PC-9 (cell line): ENCODE measurements at regions not wholly inside any gene's neighbourhood (a gene's known extent, or its start where the extent isn't known, plus 50 kb on each side); places are given as distances from the start of the nearest gene placed in this dataset.

ENCODE experiments used
- EZH2 ChIP-seq: fragments of 200-600 bp; sonication (generic); IDR thresholded peaks from 2 replicates; pipeline ENCODE4 v1.8.0; 2017; ENCODE audit warnings: antibody characterized with exemption, low read depth
- TF ChIP-seq, protein P1 (sequence below): fragments of 200-600 bp; sonication (generic); conservative IDR thresholded peaks from 2 replicates; pipeline ENCODE4 v1.6.1; 2017; ENCODE audit warnings: mixed run types, antibody characterized with exemption, mild to moderate bottlenecking, moderate library complexity

DNA sequence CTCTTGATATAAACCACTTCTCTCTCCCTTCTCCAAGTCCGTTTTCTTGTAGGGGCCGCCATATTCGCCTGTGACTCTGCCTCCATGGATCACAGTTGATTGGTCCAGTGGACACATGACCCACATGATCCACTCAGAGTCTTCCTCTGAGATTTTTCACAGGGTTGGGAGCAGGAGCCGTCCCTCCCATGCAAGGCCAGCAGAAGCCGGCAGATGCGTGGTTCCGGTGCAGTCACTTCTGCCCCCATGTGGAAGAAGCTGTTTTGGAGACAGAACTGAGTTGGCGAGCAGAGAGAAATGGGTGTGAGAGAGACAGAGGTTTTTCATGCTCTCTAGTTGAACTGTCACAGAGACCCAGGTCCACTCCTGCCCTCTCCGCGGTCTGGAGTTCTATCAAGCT is 83.3 kb downstream of the C16orf95 start:
- TF ChIP-seq, protein P1, sequence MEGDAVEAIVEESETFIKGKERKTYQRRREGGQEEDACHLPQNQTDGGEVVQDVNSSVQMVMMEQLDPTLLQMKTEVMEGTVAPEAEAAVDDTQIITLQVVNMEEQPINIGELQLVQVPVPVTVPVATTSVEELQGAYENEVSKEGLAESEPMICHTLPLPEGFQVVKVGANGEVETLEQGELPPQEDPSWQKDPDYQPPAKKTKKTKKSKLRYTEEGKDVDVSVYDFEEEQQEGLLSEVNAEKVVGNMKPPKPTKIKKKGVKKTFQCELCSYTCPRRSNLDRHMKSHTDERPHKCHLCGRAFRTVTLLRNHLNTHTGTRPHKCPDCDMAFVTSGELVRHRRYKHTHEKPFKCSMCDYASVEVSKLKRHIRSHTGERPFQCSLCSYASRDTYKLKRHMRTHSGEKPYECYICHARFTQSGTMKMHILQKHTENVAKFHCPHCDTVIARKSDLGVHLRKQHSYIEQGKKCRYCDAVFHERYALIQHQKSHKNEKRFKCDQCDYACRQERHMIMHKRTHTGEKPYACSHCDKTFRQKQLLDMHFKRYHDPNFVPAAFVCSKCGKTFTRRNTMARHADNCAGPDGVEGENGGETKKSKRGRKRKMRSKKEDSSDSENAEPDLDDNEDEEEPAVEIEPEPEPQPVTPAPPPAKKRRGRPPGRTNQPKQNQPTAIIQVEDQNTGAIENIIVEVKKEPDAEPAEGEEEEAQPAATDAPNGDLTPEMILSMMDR = no peak
- TF ChIP-seq EZH2 = no peak
